Loucy (cell line): ENCODE measurements at regions not wholly inside any gene's neighbourhood (a gene's known extent, or its start where the extent isn't known, plus 50 kb on each side); places are given as distances from the start of the nearest gene placed in this dataset.

Experiments
- H2AFZ ChIP-seq: fragments of 200-600 bp; sonication (generic); 2 replicates; pipeline ENCODE4 v1.6.0; 2016; ENCODE audit warnings: antibody characterized with exemption, mild to moderate bottlenecking, low read length, moderate library complexity
- H3F3A ChIP-seq: fragments of 200-600 bp; 2 replicates; pipeline ENCODE4 v1.6.0; 2016; ENCODE audit warnings: antibody characterized with exemption, low read depth, mild to moderate bottlenecking
- H3K27me3 ChIP-seq: fragments of 200-600 bp; sonication (generic); 2 replicates; pipeline ENCODE4 v1.6.1; 2014; ENCODE audit warnings: low read length, mild to moderate bottlenecking; ENCODE audit not compliant: insufficient read depth, poor library complexity, severe bottlenecking
- H3K36me3 ChIP-seq: fragments of 200-600 bp; sonication (generic); 2 replicates; pipeline ENCODE4 v1.6.1; 2016; ENCODE audit warnings: low read length; ENCODE audit not compliant: insufficient read depth
- H3K4me1 ChIP-seq: fragments of 200-600 bp; sonication (generic); 2 replicates; pipeline ENCODE4 v1.5.1; 2014; ENCODE audit warnings: low read length, mild to moderate bottlenecking; ENCODE audit not compliant: insufficient read depth, poor library complexity, severe bottlenecking
- H3K4me2 ChIP-seq: fragments of 200-600 bp; sonication (generic); 2 replicates; pipeline ENCODE4 v1.6.0; 2014; ENCODE audit warnings: antibody characterized with exemption, low read length, low read depth, mild to moderate bottlenecking; ENCODE audit not compliant: poor library complexity, severe bottlenecking
- H3K4me3 ChIP-seq: fragments of 200-600 bp; sonication (generic); 2 replicates; pipeline ENCODE4 v1.5.1; 2014; ENCODE audit warnings: low read length, mild to moderate bottlenecking, mixed read lengths; ENCODE audit not compliant: poor library complexity, severe bottlenecking
- H3K79me2 ChIP-seq: fragments of 200-600 bp; sonication (generic); 2 replicates; pipeline ENCODE4 v1.6.1; 2014; ENCODE audit warnings: low read length; ENCODE audit not compliant: insufficient read depth
- H3K9ac ChIP-seq: fragments of 200-600 bp; sonication (generic); 2 replicates; pipeline ENCODE4 v1.6.0; 2014; ENCODE audit warnings: mild to moderate bottlenecking, low read depth, low read length, moderate library complexity; ENCODE audit not compliant: poor library complexity, severe bottlenecking
- H3K9me2 ChIP-seq: fragments of 200-600 bp; sonication (generic); replicated peaks from 2 replicates; pipeline ENCODE4 v1.6.1; 2016; ENCODE audit warnings: low read depth, low read length, mixed read lengths
- H3K9me3 ChIP-seq: fragments of 200-600 bp; sonication (generic); 2 replicates; pipeline ENCODE4 v1.6.1; 2014; ENCODE audit warnings: mild to moderate bottlenecking, antibody characterized with exemption, low read length, low read depth; ENCODE audit not compliant: insufficient read depth
- H4K20me1 ChIP-seq: fragments of 200-600 bp; sonication (generic); 2 replicates; pipeline ENCODE4 v1.6.0; 2014; ENCODE audit warnings: antibody characterized with exemption, low read length, mild to moderate bottlenecking; ENCODE audit not compliant: insufficient read depth, poor library complexity, severe bottlenecking
- EZH2phosphoT487 ChIP-seq: fragments of 200-600 bp; IDR thresholded peaks from 2 replicates; pipeline ENCODE4 v1.6.1; 2018; ENCODE audit warnings: antibody characterized with exemption, mild to moderate bottlenecking, moderate library complexity, borderline replicate concordance
- TF ChIP-seq, protein P1 (sequence below): fragments of 200-600 bp; sonication (generic); conservative IDR thresholded peaks from 2 replicates; pipeline ENCODE4 v1.5.1; 2014; ENCODE audit warnings: mild to moderate bottlenecking, antibody characterized with exemption, low read length

DNA sequence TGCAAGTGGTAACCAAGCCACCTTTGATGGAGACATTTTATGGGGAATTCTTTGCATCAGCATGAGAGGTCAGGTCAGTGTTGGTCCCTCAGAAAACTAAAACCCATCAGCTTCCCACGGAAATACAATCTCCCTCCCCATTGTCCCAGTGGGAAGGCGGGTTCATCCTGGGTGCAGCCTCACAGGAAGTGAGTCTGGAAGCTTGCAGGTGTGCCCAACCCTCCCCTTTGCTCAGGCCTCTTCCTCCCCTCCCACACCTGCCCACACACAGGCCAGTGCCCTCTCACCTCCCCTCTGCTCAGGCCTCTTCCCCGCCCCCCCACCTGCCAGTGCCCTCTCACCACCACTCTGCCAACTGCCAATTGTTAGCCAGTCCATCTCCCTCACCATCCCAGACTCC, 166.8 kb upstream of the RAB6C start:
- H3K9me3 ChIP-seq = peaks cover 6% of the 10 kb centered on the region; the same call in 1 of the 2 replicates
- no peaks in the 10 kb centered on the region for H3F3A ChIP-seq

DNA sequence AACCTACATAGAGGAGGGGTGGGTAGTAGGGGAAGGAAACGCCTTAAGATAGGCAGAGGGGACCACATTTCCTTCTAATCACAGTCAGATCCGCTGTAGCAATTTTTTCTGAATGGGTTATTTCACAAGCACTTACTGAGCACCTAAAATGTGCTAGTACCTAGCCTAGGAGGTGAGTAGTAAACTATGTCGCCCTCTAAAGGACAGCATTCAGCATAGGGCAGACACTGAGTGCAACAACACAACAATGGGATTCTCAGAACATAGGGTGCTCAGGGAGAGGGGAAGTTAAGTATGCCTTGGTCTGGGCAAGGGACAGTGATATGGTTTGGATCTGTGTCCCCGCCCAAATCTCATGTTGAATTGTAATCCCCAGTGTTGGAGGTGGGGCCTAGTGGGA, 166.1 kb upstream of the RAB6C start:
- Histone ChIP-seq H3K36me3 (no peaks in the 10 kb centered on the region), H3K27me3 (no peaks in the 10 kb centered on the region), H3K9ac (no peak overlapping the region), H3K4me1 (no peaks in the 10 kb centered on the region), H3K4me3 (no peak overlapping the region), H2AFZ (no peak overlapping the region), H3F3A (no peaks in the 10 kb centered on the region), H3K9me3 (peaks cover 6% of the 10 kb centered on the region; the same call in 1 of the 2 replicates), H3K9me2 (no peaks in the 10 kb centered on the region), H3K79me2 (no peaks in the 10 kb centered on the region), H4K20me1 (no peaks in the 10 kb centered on the region), H3K4me2 (no peak overlapping the region)
- no peak for TF ChIP-seq EZH2phosphoT487
- TF ChIP-seq, protein P1, sequence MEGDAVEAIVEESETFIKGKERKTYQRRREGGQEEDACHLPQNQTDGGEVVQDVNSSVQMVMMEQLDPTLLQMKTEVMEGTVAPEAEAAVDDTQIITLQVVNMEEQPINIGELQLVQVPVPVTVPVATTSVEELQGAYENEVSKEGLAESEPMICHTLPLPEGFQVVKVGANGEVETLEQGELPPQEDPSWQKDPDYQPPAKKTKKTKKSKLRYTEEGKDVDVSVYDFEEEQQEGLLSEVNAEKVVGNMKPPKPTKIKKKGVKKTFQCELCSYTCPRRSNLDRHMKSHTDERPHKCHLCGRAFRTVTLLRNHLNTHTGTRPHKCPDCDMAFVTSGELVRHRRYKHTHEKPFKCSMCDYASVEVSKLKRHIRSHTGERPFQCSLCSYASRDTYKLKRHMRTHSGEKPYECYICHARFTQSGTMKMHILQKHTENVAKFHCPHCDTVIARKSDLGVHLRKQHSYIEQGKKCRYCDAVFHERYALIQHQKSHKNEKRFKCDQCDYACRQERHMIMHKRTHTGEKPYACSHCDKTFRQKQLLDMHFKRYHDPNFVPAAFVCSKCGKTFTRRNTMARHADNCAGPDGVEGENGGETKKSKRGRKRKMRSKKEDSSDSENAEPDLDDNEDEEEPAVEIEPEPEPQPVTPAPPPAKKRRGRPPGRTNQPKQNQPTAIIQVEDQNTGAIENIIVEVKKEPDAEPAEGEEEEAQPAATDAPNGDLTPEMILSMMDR = peak; percentile 48

More for the DNA sequence above, 166.8 kb upstream of the RAB6C start:
- Histone ChIP-seq H3K27me3 (no peaks in the 10 kb centered on the region), H3K9me2 (no peaks in the 10 kb centered on the region), H3K4me3 (no peak overlapping the region), H3K36me3 (no peaks in the 10 kb centered on the region), H3K79me2 (no peaks in the 10 kb centered on the region), H2AFZ (no peak overlapping the region), H3K4me1 (no peaks in the 10 kb centered on the region), H3K4me2 (no peak overlapping the region), H4K20me1 (no peaks in the 10 kb centered on the region), H3K9ac (no peak overlapping the region)
- TF ChIP-seq EZH2phosphoT487 = no peak
- TF ChIP-seq, protein P1 = no peak

DNA sequence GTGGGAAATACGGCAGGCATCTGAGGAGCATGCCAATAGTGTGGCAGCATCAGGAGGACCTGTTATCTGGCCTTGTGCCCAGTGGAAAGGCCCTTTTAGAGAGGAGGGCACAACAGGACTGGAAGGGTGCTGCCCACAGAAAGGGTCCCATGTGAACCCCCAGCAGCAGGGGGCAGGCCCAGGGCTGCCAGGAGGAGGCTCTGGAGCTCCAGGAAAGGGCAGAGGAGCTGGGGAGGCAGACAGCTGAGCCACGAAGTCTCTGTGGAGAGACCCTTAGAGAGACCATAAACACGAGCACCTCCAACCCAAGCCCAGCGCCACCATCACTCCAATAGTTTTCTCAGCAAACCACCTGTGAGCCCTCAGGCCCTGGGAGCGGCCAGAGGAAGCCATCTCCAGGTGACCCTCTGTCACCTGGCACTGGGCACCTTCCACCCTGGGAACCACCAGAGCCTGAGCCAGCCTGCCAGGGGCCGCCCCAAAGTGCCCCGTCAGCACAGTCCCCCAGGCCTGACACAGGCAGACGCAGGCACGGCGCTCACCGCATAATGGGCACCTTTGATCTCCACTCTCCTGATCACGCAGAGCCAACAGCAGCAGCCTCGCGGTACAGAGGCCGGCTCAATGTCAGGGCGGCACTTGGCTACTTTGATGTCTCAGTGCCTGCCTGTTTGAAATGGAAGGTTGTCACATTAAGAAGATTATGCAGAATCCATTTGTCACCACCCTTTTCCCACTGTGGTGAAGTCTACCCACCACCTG, 162.5 kb upstream of the RAB6C start:
- Histone ChIP-seq H3F3A (no peaks in the 10 kb centered on the region), H2AFZ (no peak overlapping the region), H3K27me3 (no peaks in the 10 kb centered on the region), H3K4me1 (no peaks in the 10 kb centered on the region), H3K4me3 (no peak overlapping the region), H3K4me2 (no peak overlapping the region), H3K9ac (no peak overlapping the region), H3K36me3 (no peaks in the 10 kb centered on the region), H3K9me2 (no peaks in the 10 kb centered on the region), H3K9me3 (peaks cover 6% of the 10 kb centered on the region; the same call in 1 of the 2 replicates), H4K20me1 (no peaks in the 10 kb centered on the region), H3K79me2 (no peaks in the 10 kb centered on the region)
- TF ChIP-seq, protein P1 = no peak
- TF ChIP-seq EZH2phosphoT487 = no peak
